ENCODE measurements at regions not wholly inside any gene's neighbourhood (a gene's known extent, or its start where the extent isn't known, plus 50 kb on each side); places are given as distances from the start of the nearest gene placed in this dataset.

DNA sequence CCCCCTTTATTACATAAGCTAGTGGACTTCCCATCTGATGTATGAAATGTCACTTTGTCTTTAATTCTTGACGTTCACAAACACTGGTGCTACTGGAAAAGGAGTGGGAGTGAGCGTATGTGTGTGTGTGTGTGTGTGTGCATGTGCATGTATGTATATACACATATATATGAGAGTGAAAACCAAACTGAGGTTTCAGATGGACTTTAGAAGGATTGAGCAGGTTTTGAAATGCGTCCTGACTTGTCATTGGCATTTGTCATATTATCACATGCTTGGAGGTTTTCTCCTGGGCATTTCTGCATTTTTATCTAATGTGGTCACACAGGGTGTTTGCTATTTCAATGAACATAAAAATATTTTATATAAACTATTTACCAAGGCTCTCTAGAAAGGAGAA is 1085.9 kb downstream of the BCL11B start:
- peak overlapping the region; percentile 27 for H3K4me3 Mint-ChIP-seq
- H3K27ac Mint-ChIP-seq: peak overlapping the region; percentile 97
- DNase-seq (ENCODE audit: low spot score): no peak
- peaks cover 100% of the 10 kb centered on the region for H3K4me1 Mint-ChIP-seq (ENCODE audit: low read depth)
- H3K27me3 Mint-ChIP-seq (ENCODE audit: insufficient read depth): no peaks in the 10 kb centered on the region
- intact Hi-C loops (cut with micrococcal nuclease): loop anchor here (5.0 kb wide), 1 partner anchor 779 kb away; no protein-coding TSS in a partner anchor
- H3K36me3 Mint-ChIP-seq (ENCODE audit: low read depth): peaks cover 12% of the 10 kb centered on the region
- H3K9me3 Mint-ChIP-seq: peaks cover 6% of the 10 kb centered on the region

- peaks cover 6% of the 10 kb centered on the region for H3K9me3 Mint-ChIP-seq
- peak overlapping the region; percentile 97 for H3K27ac Mint-ChIP-seq
- peaks cover 14% of the 10 kb centered on the region for H3K36me3 Mint-ChIP-seq (ENCODE audit: low read depth)
- H3K4me3 Mint-ChIP-seq: peak overlapping the region; percentile 2
- intact Hi-C loops (cut with micrococcal nuclease): loop anchor here (5.0 kb wide), 1 partner anchor 780 kb away; no protein-coding TSS in a partner anchor
- no peaks in the 10 kb centered on the region for H3K27me3 Mint-ChIP-seq (ENCODE audit: insufficient read depth)
- H3K4me1 Mint-ChIP-seq (ENCODE audit: low read depth): peaks cover 100% of the 10 kb centered on the region
- DNase-seq (ENCODE audit: low spot score): no peak
Observed at GRCh38 chr14:98187281-98187680, 1084.7 kb downstream of the BCL11B start.

DNA sequence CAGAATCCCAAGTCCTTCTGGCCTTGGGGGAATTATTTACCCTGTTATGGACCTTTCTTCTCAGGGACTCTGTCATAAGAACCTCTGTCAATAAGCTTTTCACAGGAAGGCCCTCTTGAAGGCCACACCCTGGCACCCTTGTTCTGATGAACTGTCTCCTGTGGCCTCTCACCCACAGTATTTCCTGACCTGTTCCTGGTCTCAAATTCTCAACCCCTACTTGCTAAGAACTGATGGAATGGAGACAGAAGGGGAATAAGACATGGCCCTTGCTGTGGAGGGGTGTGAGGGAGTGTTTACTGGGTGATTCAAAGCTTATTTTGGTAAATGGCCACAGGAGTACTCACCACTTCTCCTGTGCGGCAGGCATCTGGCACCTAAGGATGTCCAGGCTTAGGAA is 1082.9 kb downstream of the BCL11B start:
- H3K4me3 Mint-ChIP-seq: peak overlapping the region; percentile 75
- peak; percentile 38 for DNase-seq (ENCODE audit: low spot score)
- intact Hi-C loops (cut with micrococcal nuclease): loop anchor here (1.0 to 5.0 kb wide), 5 partner anchors 9 to 1054 kb away; no protein-coding TSS in a partner anchor
- peaks cover 6% of the 10 kb centered on the region for H3K9me3 Mint-ChIP-seq
- H3K36me3 Mint-ChIP-seq (ENCODE audit: low read depth): peaks cover 13% of the 10 kb centered on the region
- no peaks in the 10 kb centered on the region for H3K27me3 Mint-ChIP-seq (ENCODE audit: insufficient read depth)
- peak overlapping the region; percentile 97 for H3K27ac Mint-ChIP-seq
- H3K4me1 Mint-ChIP-seq (ENCODE audit: low read depth): peaks cover 100% of the 10 kb centered on the region

DNA sequence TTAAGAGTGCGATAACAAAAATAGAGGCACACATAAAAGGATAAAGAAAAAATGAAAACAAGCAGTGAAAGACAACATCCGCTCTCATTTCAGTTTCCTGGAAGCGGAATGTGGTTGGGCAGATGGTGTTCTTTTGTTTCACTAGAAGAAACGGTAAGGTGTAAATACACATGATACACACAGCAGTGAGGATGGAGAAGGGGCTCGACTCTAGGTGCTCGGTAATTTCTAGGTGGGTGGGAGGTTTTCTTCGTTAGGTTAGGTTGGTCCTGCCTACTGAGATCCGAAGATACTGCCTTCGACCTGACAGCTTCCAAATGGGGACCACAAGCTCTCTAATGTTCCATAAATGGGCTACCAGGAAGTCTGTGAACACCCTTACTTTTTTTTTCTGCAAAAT is 1082.5 kb downstream of the BCL11B start:
- peaks cover 100% of the 10 kb centered on the region for H3K4me1 Mint-ChIP-seq (ENCODE audit: low read depth)
- H3K27ac Mint-ChIP-seq: peak overlapping the region; percentile 97
- peak; percentile 70 for DNase-seq (ENCODE audit: low spot score)
- H3K4me3 Mint-ChIP-seq: peak overlapping the region; percentile 75
- H3K27me3 Mint-ChIP-seq (ENCODE audit: insufficient read depth): no peaks in the 10 kb centered on the region
- peaks cover 17% of the 10 kb centered on the region for H3K36me3 Mint-ChIP-seq (ENCODE audit: low read depth)
- intact Hi-C loops (cut with micrococcal nuclease): loop anchor here (1.0 to 5.0 kb wide), 5 partner anchors 9 to 1053 kb away; no protein-coding TSS in a partner anchor
- peaks cover 8% of the 10 kb centered on the region for H3K9me3 Mint-ChIP-seq

DNA sequence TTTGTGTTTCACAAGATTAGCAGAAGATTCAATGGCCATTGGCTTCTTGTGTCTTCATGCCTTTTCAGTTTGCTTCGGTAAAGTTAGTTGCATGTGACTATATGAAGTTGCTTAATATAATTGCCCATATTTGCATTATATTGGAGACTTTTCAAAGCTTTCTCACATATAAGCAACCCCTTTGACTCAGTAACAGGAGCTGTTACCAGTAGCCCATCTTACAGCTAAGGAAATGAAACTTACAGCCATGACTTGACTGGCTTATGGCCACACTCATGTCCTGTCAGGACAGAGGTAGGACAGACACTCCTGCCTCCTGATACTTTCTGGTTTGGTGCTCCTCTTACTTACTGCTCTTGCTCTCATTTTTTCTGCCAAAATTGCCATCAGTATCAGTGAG is 1082.1 kb downstream of the BCL11B start:
- H3K4me3 Mint-ChIP-seq: peak overlapping the region; percentile 75
- H3K9me3 Mint-ChIP-seq: peaks cover 9% of the 10 kb centered on the region

GRCh38 chr14:98192946-98193345 is 1079.1 kb downstream of the BCL11B start:
- Mint-ChIP-seq H3K9me3 (peaks cover 9% of the 10 kb centered on the region), H3K36me3 (ENCODE audit: low read depth) (peaks cover 16% of the 10 kb centered on the region), H3K27ac (peak overlapping the region; percentile 11), H3K4me3 (peak overlapping the region; percentile 7), H3K4me1 (ENCODE audit: low read depth) (peaks cover 98% of the 10 kb centered on the region), H3K27me3 (ENCODE audit: insufficient read depth) (no peaks in the 10 kb centered on the region)
- no peak for DNase-seq (ENCODE audit: low spot score)
- intact Hi-C loops (cut with micrococcal nuclease): no loop called here

More for the DNA sequence above, 1082.1 kb downstream of the BCL11B start:
- intact Hi-C loops (cut with micrococcal nuclease): loop anchor here (1.0 to 5.0 kb wide), 6 partner anchors 8 to 1053 kb away; no protein-coding TSS in a partner anchor
- Mint-ChIP-seq H3K4me1 (ENCODE audit: low read depth) (peaks cover 100% of the 10 kb centered on the region), H3K27ac (peak overlapping the region; percentile 97), H3K36me3 (ENCODE audit: low read depth) (peaks cover 18% of the 10 kb centered on the region), H3K27me3 (ENCODE audit: insufficient read depth) (no peaks in the 10 kb centered on the region)
- DNase-seq (ENCODE audit: low spot score): no peak

DNA sequence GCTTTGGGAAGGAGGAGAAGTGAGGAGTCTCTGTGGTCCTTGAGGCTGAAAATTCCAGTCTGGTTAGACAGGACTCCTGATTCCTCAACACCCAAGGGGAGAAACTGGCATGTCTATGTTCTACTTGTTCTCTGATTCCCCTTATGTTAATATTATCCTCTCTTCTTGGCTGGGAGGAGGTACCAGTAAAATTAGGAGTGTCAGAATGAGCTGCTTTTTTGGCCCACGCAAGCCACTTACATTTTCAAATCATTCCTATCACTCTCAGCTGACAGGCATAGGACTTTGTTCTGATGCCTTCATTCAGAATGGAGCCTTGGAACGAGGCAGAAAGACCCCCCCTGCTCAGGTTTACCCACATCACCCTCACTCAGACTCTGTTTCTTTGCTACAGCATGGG is 1077.2 kb downstream of the BCL11B start:
- Mint-ChIP-seq H3K27me3 (ENCODE audit: insufficient read depth) (no peaks in the 10 kb centered on the region), H3K9me3 (peaks cover 9% of the 10 kb centered on the region), H3K4me1 (ENCODE audit: low read depth) (peaks cover 98% of the 10 kb centered on the region), H3K4me3 (no peak overlapping the region), H3K36me3 (ENCODE audit: low read depth) (peaks cover 16% of the 10 kb centered on the region), H3K27ac (no peak overlapping the region)
- DNase-seq (ENCODE audit: low spot score): no peak
- intact Hi-C loops (cut with micrococcal nuclease): loop anchor here (2.0 kb wide), 1 partner anchor 16 kb away; no protein-coding TSS in a partner anchor

- no peak for DNase-seq (ENCODE audit: low spot score)
- Mint-ChIP-seq H3K27me3 (ENCODE audit: insufficient read depth) (no peaks in the 10 kb centered on the region), H3K9me3 (peaks cover 9% of the 10 kb centered on the region), H3K4me3 (peak overlapping the region; percentile 3), H3K27ac (peak overlapping the region; percentile 77), H3K4me1 (ENCODE audit: low read depth) (peaks cover 98% of the 10 kb centered on the region), H3K36me3 (ENCODE audit: low read depth) (peaks cover 16% of the 10 kb centered on the region)
- intact Hi-C loops (cut with micrococcal nuclease): loop anchor here (2.0 kb wide), 1 partner anchor 16 kb away; no protein-coding TSS in a partner anchor
Observed at GRCh38 chr14:98195256-98195655, 1076.7 kb downstream of the BCL11B start.

DNA sequence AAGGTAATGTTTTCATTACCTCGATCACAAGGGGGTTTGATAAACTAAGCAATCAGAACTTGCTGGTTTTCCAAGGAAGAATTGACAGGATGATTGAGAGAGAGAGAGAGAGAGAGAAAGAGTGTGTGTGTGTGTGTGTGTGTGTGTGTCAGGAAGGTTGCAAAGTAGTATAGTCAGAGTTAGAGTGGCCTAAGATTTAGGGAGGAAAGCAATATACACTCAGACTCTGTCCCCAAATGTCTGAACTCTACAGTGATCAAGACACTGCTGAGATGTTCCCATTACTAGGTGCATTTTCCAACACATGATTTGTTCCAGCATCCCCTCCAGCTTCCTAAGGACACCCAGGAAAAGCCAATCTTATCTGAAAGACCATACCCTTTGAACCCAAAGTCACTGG is 1074.1 kb downstream of the BCL11B start:
- Mint-ChIP-seq H3K36me3 (ENCODE audit: low read depth) (peaks cover 8% of the 10 kb centered on the region), H3K9me3 (peaks cover 3% of the 10 kb centered on the region), H3K27ac (peak overlapping the region; percentile 56), H3K4me1 (ENCODE audit: low read depth) (peaks cover 96% of the 10 kb centered on the region), H3K27me3 (ENCODE audit: insufficient read depth) (no peaks in the 10 kb centered on the region), H3K4me3 (peak overlapping the region; percentile 27)
- DNase-seq (ENCODE audit: low spot score): no peak
- intact Hi-C loops (cut with micrococcal nuclease): loop anchor here (1.0 to 2.0 kb wide), 2 partner anchors 9 to 29 kb away; no protein-coding TSS in a partner anchor

GRCh38 chr14:98198385-98198784 is 1073.6 kb downstream of the BCL11B start:
- Mint-ChIP-seq H3K27ac (peak overlapping the region; percentile 52), H3K36me3 (ENCODE audit: low read depth) (peaks cover 8% of the 10 kb centered on the region), H3K9me3 (peaks cover 3% of the 10 kb centered on the region), H3K4me1 (ENCODE audit: low read depth) (peaks cover 95% of the 10 kb centered on the region), H3K27me3 (ENCODE audit: insufficient read depth) (no peaks in the 10 kb centered on the region), H3K4me3 (peak overlapping the region; percentile 27)
- DNase-seq (ENCODE audit: low spot score): peak; percentile 51
- intact Hi-C loops (cut with micrococcal nuclease): loop anchor here (1.0 to 2.0 kb wide), 2 partner anchors 9 to 28 kb away; no protein-coding TSS in a partner anchor

GRCh38 chr14:98200601-98201000 is 1071.4 kb downstream of the BCL11B start:
- Mint-ChIP-seq H3K4me1 (ENCODE audit: low read depth) (peaks cover 94% of the 10 kb centered on the region), H3K27me3 (ENCODE audit: insufficient read depth) (no peaks in the 10 kb centered on the region), H3K36me3 (ENCODE audit: low read depth) (peaks cover 5% of the 10 kb centered on the region), H3K9me3 (no peaks in the 10 kb centered on the region), H3K27ac (no peak overlapping the region), H3K4me3 (no peak overlapping the region)
- intact Hi-C loops (cut with micrococcal nuclease): no loop called here
- no peak for DNase-seq (ENCODE audit: low spot score)

DNA sequence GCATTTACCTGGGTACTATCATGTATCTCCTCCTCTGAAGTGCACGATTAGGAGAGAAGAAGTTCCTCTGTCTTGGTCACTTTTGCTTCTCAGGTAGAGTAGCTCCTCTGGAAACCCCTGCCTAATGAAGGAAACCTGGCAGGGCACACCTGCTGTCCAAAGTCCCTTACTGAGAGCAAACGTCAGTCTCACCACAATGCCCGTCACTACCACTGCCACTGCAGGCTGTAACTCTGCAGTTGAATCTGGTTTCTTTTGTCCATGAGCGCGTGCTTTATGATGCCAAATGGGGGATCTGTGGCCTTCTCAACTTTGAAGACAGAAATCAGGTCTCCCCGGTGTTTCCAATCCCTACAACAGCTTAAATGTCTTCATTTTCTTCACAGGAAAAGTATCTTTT is 1068.6 kb downstream of the BCL11B start:
- Mint-ChIP-seq H3K36me3 (ENCODE audit: low read depth) (peaks cover 5% of the 10 kb centered on the region), H3K27me3 (ENCODE audit: insufficient read depth) (no peaks in the 10 kb centered on the region), H3K4me1 (ENCODE audit: low read depth) (peaks cover 96% of the 10 kb centered on the region), H3K27ac (no peak overlapping the region), H3K9me3 (no peaks in the 10 kb centered on the region), H3K4me3 (peak overlapping the region; percentile 17)
- intact Hi-C loops (cut with micrococcal nuclease): no loop called here
- no peak for DNase-seq (ENCODE audit: low spot score)

DNA sequence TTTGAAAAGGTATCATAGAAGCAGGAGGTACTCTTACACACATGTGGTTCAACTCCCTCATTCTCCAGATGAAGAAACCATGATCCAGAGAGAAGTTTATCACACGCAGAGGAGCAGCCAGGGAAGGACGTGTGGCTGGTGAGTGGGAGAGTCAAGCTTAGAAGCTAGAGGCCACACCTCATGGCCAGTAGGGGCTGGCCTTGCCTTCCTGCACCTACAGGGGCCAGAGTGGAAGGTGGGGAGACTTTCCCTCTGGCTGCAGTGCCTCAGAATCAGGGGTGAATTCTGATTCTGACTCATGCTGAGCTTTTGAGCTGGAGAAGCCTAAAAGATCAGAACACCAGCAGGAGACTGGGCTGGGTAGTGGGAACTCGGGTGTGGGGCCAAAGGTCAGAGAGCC is 1067.9 kb downstream of the BCL11B start:
- Mint-ChIP-seq H3K36me3 (ENCODE audit: low read depth) (peaks cover 4% of the 10 kb centered on the region), H3K27ac (peak overlapping the region; percentile 36), H3K4me3 (peak overlapping the region; percentile 56), H3K9me3 (no peaks in the 10 kb centered on the region), H3K27me3 (ENCODE audit: insufficient read depth) (no peaks in the 10 kb centered on the region), H3K4me1 (ENCODE audit: low read depth) (peaks cover 96% of the 10 kb centered on the region)
- intact Hi-C loops (cut with micrococcal nuclease): no loop called here
- no peak for DNase-seq (ENCODE audit: low spot score)
